Spleen (tissue), 7 donors: ENCODE measurements at regions not wholly inside any gene's neighbourhood (a gene's known extent, or its start where the extent isn't known, plus 50 kb on each side); places are given as distances from the start of the nearest gene placed in this dataset.

Experiments used
- CTCF ChIP-seq, 11 experiments: fragments of 200-600 bp in 7 of 11; fragments of 450-650 bp in 4 of 11; sonication (generic) in 4 of 11; IDR thresholded peaks in 8 of 11; conservative IDR thresholded peaks in 3 of 11; 1 replicate in 7 of 11; 2 replicates in 4 of 11; pipeline versions ENCODE4 v1.4.0 to v1.8.0; 2016 to 2021; ENCODE audit warnings: antibody characterized with exemption in 11 of 11, inconsistent platforms in 4 of 11, mild to moderate bottlenecking in 1 of 11
- POLR2A ChIP-seq, 3 donors: fragments of 450-650 bp; IDR thresholded peaks; one replicate each; pipeline ENCODE4 v1.5.1; 2017; ENCODE audit warnings: antibody characterized with exemption in 3 of 3, mild to moderate bottlenecking in 1 of 3
- POLR2AphosphoS5 ChIP-seq, 3 donors: sonication (generic); formaldehyde crosslinking; IDR thresholded peaks; one replicate each; pipeline ENCODE4 v1.5.1; 2017; ENCODE audit warnings: antibody characterized with exemption in 3 of 3
- donor health status: DM: no; HTN: no; CAD: no; lungs with moderate emphysema.
- donor health status: DM: no; HTN: no; CAD: no.
- donor health status: DM: no; HTN: no; CAD: no.

DNA sequence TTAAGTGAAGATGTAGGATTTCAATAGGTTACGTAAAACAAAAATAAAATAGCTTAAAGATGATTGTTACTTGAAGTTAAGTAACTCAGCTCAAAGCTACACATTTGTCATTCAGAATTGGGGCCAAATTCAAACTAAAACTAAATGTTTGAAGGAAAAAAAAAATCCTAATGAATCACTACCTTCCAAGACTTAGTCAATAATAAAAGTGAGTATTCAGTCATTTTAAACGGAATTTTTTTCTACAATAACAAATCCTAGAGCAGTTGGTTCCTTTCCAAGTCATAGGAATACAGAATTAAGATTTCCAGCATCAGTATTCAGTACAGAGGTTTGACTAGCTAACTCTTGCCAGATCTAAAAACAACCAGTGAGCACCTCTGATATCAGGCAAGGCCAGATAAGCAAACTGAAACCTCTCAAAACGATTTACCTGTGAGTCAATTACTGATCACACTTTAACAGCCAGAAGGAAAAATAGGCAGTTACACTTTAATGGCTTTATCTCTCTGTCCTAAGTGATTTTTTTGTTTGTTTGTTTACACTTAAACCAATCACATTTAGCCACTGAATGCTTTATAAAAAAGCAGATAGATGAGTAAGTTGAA, 669.8 kb upstream of the ANKRD30A start:
- no peak for TF ChIP-seq CTCF (IDR thresholded peaks at IDR 0.05 in 8 of 11, conservative IDR thresholded peaks at IDR 0.05 in 3 of 11)
- no peak for TF ChIP-seq POLR2A (IDR thresholded peaks at IDR 0.05)
- TF ChIP-seq POLR2AphosphoS5 (IDR thresholded peaks at IDR 0.05), result no peak
